Caco-2 (cell line): ENCODE measurements at regions not wholly inside any gene's neighbourhood (a gene's known extent, or its start where the extent isn't known, plus 50 kb on each side); places are given as distances from the start of the nearest gene placed in this dataset.

Source experiments
- BruUV-seq: library from RNA; stranded (reverse); fragments of 400-500 nt; replicated peaks from 2 replicates; lab custom pipeline; 2021; lab: Mats Ljungman, UMichigan
- CTCF ChIA-PET: fragments of 300-600 bp; sonication (Branson Sonifier 250); formaldehyde crosslinking; loops from one replicate; lab custom pipeline; 2022; ENCODE audit warnings: antibody characterized with exemption; lab: Charles Lee
- POLR2A ChIA-PET: fragments of 300-600 bp; sonication (Branson Sonifier 250); formaldehyde crosslinking; loops from one replicate; lab custom pipeline; 2022; ENCODE audit warnings: antibody characterized with exemption; lab: Charles Lee
- DNase-seq, 2 experiments: peaks; one replicate each; pipeline versions ENCODE4 v3.0.0 to v3.0.0-alpha.2; 2020 to 2022
- H3K27me3 ChIP-seq: replicated peaks from 2 replicates; pipeline ENCODE4 v1.6.0; 2011; ENCODE audit warnings: low read length; ENCODE audit not compliant: control insufficient read depth, insufficient read depth
- H3K36me3 ChIP-seq: 2 replicates; pipeline ENCODE4 v1.5.1; 2011; ENCODE audit warnings: low read length; ENCODE audit not compliant: control insufficient read depth, insufficient read depth
- H3K4me1 ChIP-seq: fragments of 250-450 bp; sonication (Bioruptor Pico); 2 replicates; pipeline ENCODE4 v1.5.1; 2020; ENCODE audit warnings: mild to moderate bottlenecking
- H3K4me3 ChIP-seq: 2 replicates; pipeline ENCODE4 v1.5.1; 2011; ENCODE audit warnings: low read depth, mild to moderate bottlenecking, control low read depth, low read length
- H3K9me3 ChIP-seq: fragments of 250-450 bp; sonication (Bioruptor Pico); 2 replicates; pipeline ENCODE4 v1.5.1; 2020; ENCODE audit warnings: mild to moderate bottlenecking, moderate library complexity
- H3K27ac Mint-ChIP-seq: one replicate; pipeline ENCODE4 v1.8.0; 2022; ENCODE audit warnings: mixed read lengths; ENCODE audit not compliant: unreplicated experiment
- H3K27me3 Mint-ChIP-seq: one replicate; pipeline ENCODE4 v1.8.0; 2022; ENCODE audit warnings: mixed read lengths; ENCODE audit not compliant: insufficient read depth, unreplicated experiment
- H3K36me3 Mint-ChIP-seq: one replicate; pipeline ENCODE4 v1.8.0; 2022; ENCODE audit warnings: mild to moderate bottlenecking, mixed read lengths; ENCODE audit not compliant: insufficient read depth, unreplicated experiment
- H3K4me1 Mint-ChIP-seq: one replicate; pipeline ENCODE4 v1.8.0; 2022; ENCODE audit warnings: low read depth, mixed read lengths; ENCODE audit not compliant: unreplicated experiment
- H3K4me3 Mint-ChIP-seq: one replicate; pipeline ENCODE4 v1.8.0; 2022; ENCODE audit warnings: mild to moderate bottlenecking, moderate library complexity, mixed read lengths; ENCODE audit not compliant: unreplicated experiment
- H3K9me3 Mint-ChIP-seq: one replicate; pipeline ENCODE4 v1.8.0; 2022; ENCODE audit warnings: mixed read lengths; ENCODE audit not compliant: unreplicated experiment
- CTCF ChIP-seq, 2 experiments: fragments of 200-600 bp in 1 of 2; IDR thresholded peaks; 1 replicate in 1 of 2; 2 replicates in 1 of 2; pipeline versions ENCODE4 v1.5.1 to v1.8.0; 2011 to 2022; ENCODE audit warnings: antibody characterized with exemption in 1 of 2, control low read depth in 1 of 2, inconsistent platforms in 1 of 2, low read depth in 1 of 2, low read length in 1 of 2, mild to moderate bottlenecking in 1 of 2, moderate library complexity in 1 of 2; ENCODE audit not compliant: insufficient read depth in 1 of 2, severe bottlenecking in 1 of 2, unreplicated experiment in 1 of 2
- intact Hi-C: fragments of 100-400 bp; cut with micrococcal nuclease; formaldehyde crosslinking; loops from one replicate; pipeline ENCODE4 v1.10.0; 2022; ENCODE audit not compliant: unreplicated experiment

- no peaks in the 10 kb centered on the region for H3K27me3 ChIP-seq
- H3K36me3 ChIP-seq, result no peaks in the 10 kb centered on the region
- ChIA-PET POLR2A (no interaction called here), CTCF (no interaction called here)
- intact Hi-C loops, result no loop called here
- no peak overlapping the region for H3K4me3 ChIP-seq
- no peak for DNase-seq
- no peaks in the 10 kb centered on the region for H3K27me3 Mint-ChIP-seq
- no TSS peak for BruUV-seq
- H3K4me3 Mint-ChIP-seq, result no peak overlapping the region
- no peaks in the 10 kb centered on the region for H3K36me3 Mint-ChIP-seq
- H3K4me1 Mint-ChIP-seq, result no peaks in the 10 kb centered on the region
- H3K9me3 Mint-ChIP-seq, result no peaks in the 10 kb centered on the region
- no peaks in the 10 kb centered on the region for H3K9me3 ChIP-seq
- no peak overlapping the region for H3K27ac Mint-ChIP-seq
- no peak for TF ChIP-seq CTCF (IDR thresholded peaks at IDR 0.05; ENCODE audit: insufficient read depth in 1 of 2, low read depth in 1 of 2, low read length in 1 of 2, severe bottlenecking in 1 of 2, unreplicated experiment in 1 of 2)
- no peaks in the 10 kb centered on the region for H3K4me1 ChIP-seq
Observed at GRCh38 chr1:229121845-229122436, 149.0 kb upstream of the RAB4A start.

- H3K9me3 Mint-ChIP-seq, result no peaks in the 10 kb centered on the region
Observed at GRCh38 chr1:229122606-229123005, 148.3 kb upstream of the RAB4A start.

GRCh38 chr1:229124116-229124515, 146.8 kb upstream of the RAB4A start:
- Histone ChIP-seq H3K36me3 (no peaks in the 10 kb centered on the region), H3K4me1 (no peaks in the 10 kb centered on the region), H3K9me3 (no peaks in the 10 kb centered on the region), H3K4me3 (no peak overlapping the region), H3K27me3 (no peaks in the 10 kb centered on the region)
- intact Hi-C loops, result no loop called here
- Mint-ChIP-seq H3K27me3 (no peaks in the 10 kb centered on the region), H3K9me3 (no peaks in the 10 kb centered on the region), H3K36me3 (no peaks in the 10 kb centered on the region), H3K4me3 (no peak overlapping the region), H3K27ac (no peak overlapping the region), H3K4me1 (no peaks in the 10 kb centered on the region)
- BruUV-seq, result no TSS peak
- no peak for TF ChIP-seq CTCF (IDR thresholded peaks at IDR 0.05; ENCODE audit: insufficient read depth in 1 of 2, low read depth in 1 of 2, low read length in 1 of 2, severe bottlenecking in 1 of 2, unreplicated experiment in 1 of 2)
- DNase-seq, result no peak
- POLR2A ChIA-PET, result no interaction called here
- CTCF ChIA-PET, result no interaction called here

More at GRCh38 chr1:229122606-229123005, 148.3 kb upstream of the RAB4A start:
- CTCF ChIA-PET, result no interaction called here
- Mint-ChIP-seq H3K36me3 (no peaks in the 10 kb centered on the region), H3K4me1 (no peaks in the 10 kb centered on the region), H3K27ac (no peak overlapping the region), H3K4me3 (no peak overlapping the region), H3K27me3 (no peaks in the 10 kb centered on the region)
- BruUV-seq, result no TSS peak
- Histone ChIP-seq H3K4me1 (no peaks in the 10 kb centered on the region), H3K36me3 (no peaks in the 10 kb centered on the region), H3K27me3 (no peaks in the 10 kb centered on the region), H3K4me3 (no peak overlapping the region), H3K9me3 (no peaks in the 10 kb centered on the region)
- DNase-seq, result no peak
- TF ChIP-seq CTCF (IDR thresholded peaks at IDR 0.05; ENCODE audit: insufficient read depth in 1 of 2, low read depth in 1 of 2, low read length in 1 of 2, severe bottlenecking in 1 of 2, unreplicated experiment in 1 of 2), result no peak
- intact Hi-C loops, result no loop called here
- POLR2A ChIA-PET, result no interaction called here
